H9 (cell line): ENCODE measurements at regions not wholly inside any gene's neighbourhood (a gene's known extent, or its start where the extent isn't known, plus 50 kb on each side); places are given as distances from the start of the nearest gene placed in this dataset.

ENCODE experiments used
- DNase-seq: peaks from one replicate; pipeline ENCODE4 v3.0.0-alpha.2; 2017
- H2AFZ ChIP-seq: one replicate; pipeline ENCODE4 v1.6.1; 2013; ENCODE audit warnings: mild to moderate bottlenecking, low read length, control low read depth, moderate library complexity
- H2AK5ac ChIP-seq: 2 replicates; pipeline ENCODE4 v1.6.1; 2013; ENCODE audit warnings: low read length, control low read depth, mixed read lengths; ENCODE audit not compliant: insufficient read length
- H2BK120ac ChIP-seq: one replicate; pipeline ENCODE4 v1.6.1; 2013; ENCODE audit warnings: low read depth, mild to moderate bottlenecking, low read length, control low read depth, inconsistent platforms; ENCODE audit not compliant: poor library complexity, severe bottlenecking
- H2BK12ac ChIP-seq: 2 replicates; pipeline ENCODE4 v1.6.1; 2013; ENCODE audit warnings: low read length, control low read depth, mixed read lengths, low read depth; ENCODE audit not compliant: insufficient read length
- H2BK15ac ChIP-seq: 2 replicates; pipeline ENCODE4 v1.6.1; 2013; ENCODE audit warnings: low read depth, low read length, control low read depth
- H2BK20ac ChIP-seq: one replicate; pipeline ENCODE4 v1.6.1; 2013; ENCODE audit warnings: low read depth, mild to moderate bottlenecking, low read length, control low read depth, inconsistent platforms; ENCODE audit not compliant: poor library complexity, severe bottlenecking
- H2BK5ac ChIP-seq: 2 replicates; pipeline ENCODE4 v1.6.1; 2013; ENCODE audit warnings: low read length, control low read depth, mixed read lengths; ENCODE audit not compliant: insufficient read length
- H3K14ac ChIP-seq: 2 replicates; pipeline ENCODE4 v1.6.1; 2013; ENCODE audit warnings: low read length, control low read depth; ENCODE audit not compliant: insufficient read depth
- H3K18ac ChIP-seq: 2 replicates; pipeline ENCODE4 v1.6.1; 2013; ENCODE audit warnings: low read depth, mild to moderate bottlenecking, mixed read lengths, low read length, control low read depth; ENCODE audit not compliant: insufficient read length
- H3K23ac ChIP-seq: 2 replicates; pipeline ENCODE4 v1.6.1; 2013; ENCODE audit warnings: low read length, control low read depth, mixed read lengths, low read depth; ENCODE audit not compliant: insufficient read length
- H3K23me2 ChIP-seq: 2 replicates; pipeline ENCODE4 v1.6.1; 2013; ENCODE audit warnings: low read depth, mild to moderate bottlenecking, mixed read lengths, low read length, control low read depth; ENCODE audit not compliant: insufficient read length, poor library complexity, severe bottlenecking
- H3K27ac ChIP-seq: 2 replicates; pipeline ENCODE4 v1.5.1; 2013; ENCODE audit warnings: low read length, control low read depth, mixed read lengths, low read depth; ENCODE audit not compliant: insufficient read length
- H3K27me3 ChIP-seq: 2 replicates; pipeline ENCODE4 v1.6.1; 2013; ENCODE audit warnings: low read length, control low read depth, inconsistent platforms; ENCODE audit not compliant: insufficient read depth
- H3K4ac ChIP-seq: 2 replicates; pipeline ENCODE4 v1.6.1; 2013; ENCODE audit warnings: low read depth, mild to moderate bottlenecking, control low read depth, inconsistent platforms, low read length, moderate library complexity
- H3K4me1 ChIP-seq: 2 replicates; pipeline ENCODE4 v1.6.1; 2013; ENCODE audit warnings: low read length, control low read depth, inconsistent platforms; ENCODE audit not compliant: insufficient read depth
- H3K4me2 ChIP-seq: 2 replicates; pipeline ENCODE4 v1.6.1; 2013; ENCODE audit warnings: low read length, control low read depth, mixed read lengths; ENCODE audit not compliant: insufficient read length, insufficient read depth
- H3K56ac ChIP-seq: 2 replicates; pipeline ENCODE4 v1.6.1; 2013; ENCODE audit warnings: low read depth, mild to moderate bottlenecking, mixed read lengths, low read length, control low read depth; ENCODE audit not compliant: insufficient read length
- H3K79me1 ChIP-seq: 2 replicates; pipeline ENCODE4 v1.6.1; 2013; ENCODE audit warnings: low read depth, mild to moderate bottlenecking, moderate library complexity, low read length, control low read depth, inconsistent platforms; ENCODE audit not compliant: insufficient read depth, poor library complexity, severe bottlenecking
- H3K79me2 ChIP-seq: 2 replicates; pipeline ENCODE4 v1.6.1; 2013; ENCODE audit warnings: low read length, control low read depth, inconsistent platforms; ENCODE audit not compliant: insufficient read depth
- H3K9ac ChIP-seq: 2 replicates; pipeline ENCODE4 v1.6.1; 2013; ENCODE audit warnings: low read length, control low read depth, mixed read lengths; ENCODE audit not compliant: insufficient read length; ENCODE audit errors: extremely low read depth
- H3K9me3 ChIP-seq: one replicate; pipeline ENCODE4 v1.6.1; 2013; ENCODE audit warnings: low read depth, low read length, inconsistent platforms; ENCODE audit not compliant: control insufficient read depth
- H3T11ph ChIP-seq: one replicate; pipeline ENCODE4 v1.6.1; 2013; ENCODE audit warnings: mild to moderate bottlenecking, low read length, control low read depth, inconsistent platforms
- H4K20me1 ChIP-seq: one replicate; pipeline ENCODE4 v1.6.1; 2013; ENCODE audit not compliant: control insufficient read depth, insufficient read length, insufficient read depth
- H4K5ac ChIP-seq: 2 replicates; pipeline ENCODE4 v1.6.1; 2013; ENCODE audit warnings: low read depth, mild to moderate bottlenecking, mixed read lengths, low read length, control low read depth; ENCODE audit not compliant: insufficient read length
- H4K8ac ChIP-seq: replicated peaks from 2 replicates; pipeline ENCODE4 v1.6.1; 2013; ENCODE audit warnings: low read length, control low read depth, mixed read lengths, low read depth; ENCODE audit not compliant: insufficient read length
- H4K91ac ChIP-seq: 2 replicates; pipeline ENCODE4 v1.6.1; 2013; ENCODE audit warnings: low read depth, mild to moderate bottlenecking, moderate library complexity, mixed read lengths, low read length, control low read depth; ENCODE audit not compliant: insufficient read length
- H3K27ac Mint-ChIP-seq, 3 experiments: 2 replicates in 2 of 3; 3 replicates in 1 of 3; pipeline ENCODE4 v1.8.0; 2020 to 2021; ENCODE audit warnings: mixed read lengths in 3 of 3, mild to moderate bottlenecking in 1 of 3, moderate library complexity in 1 of 3
- H3K27me3 Mint-ChIP-seq: 2 replicates; pipeline ENCODE4 v1.8.0; 2021; ENCODE audit warnings: low read depth, mild to moderate bottlenecking, moderate library complexity, mixed read lengths
- H3K36me3 Mint-ChIP-seq, 3 experiments: 2 replicates in 2 of 3; 3 replicates in 1 of 3; pipeline ENCODE4 v1.8.0; 2020 to 2021; ENCODE audit warnings: low read depth in 3 of 3, mixed read lengths in 3 of 3; ENCODE audit not compliant: insufficient read depth in 1 of 3
- H3K4me1 Mint-ChIP-seq, 2 experiments: 2 replicates each; pipeline ENCODE4 v1.8.0; 2020; ENCODE audit warnings: mixed read lengths in 2 of 2
- H3K4me3 Mint-ChIP-seq, 2 experiments: 2 replicates in 1 of 2; 3 replicates in 1 of 2; pipeline ENCODE4 v1.8.0; 2020 to 2021; ENCODE audit warnings: mild to moderate bottlenecking in 2 of 2, mixed read lengths in 2 of 2, moderate library complexity in 1 of 2
- H3K9me3 Mint-ChIP-seq, 2 experiments: 2 replicates in 1 of 2; 3 replicates in 1 of 2; pipeline ENCODE4 v1.8.0; 2020; ENCODE audit warnings: mild to moderate bottlenecking in 2 of 2, mixed read lengths in 2 of 2, moderate library complexity in 1 of 2
- WGBS: extraction: QIAGEN DNeasy Blood & Tissue Kit; methylation state at CpG from one replicate; pipeline ENCODE4 v1.1.7; 2013; ENCODE audit warnings: missing lambda C conversion rate, low lambda C conversion rate, mixed read lengths; ENCODE audit not compliant: insufficient read length; ENCODE audit errors: extremely low coverage; 5-methylcytosine and 5-hydroxymethylcytosine counted together
- TF ChIP-seq, protein P1 (sequence below): fragments of 200-600 bp; sonication (generic); conservative IDR thresholded peaks from 3 replicates; pipeline ENCODE4 v1.8.0; 2021; ENCODE audit warnings: antibody characterized with exemption, mild to moderate bottlenecking

DNA sequence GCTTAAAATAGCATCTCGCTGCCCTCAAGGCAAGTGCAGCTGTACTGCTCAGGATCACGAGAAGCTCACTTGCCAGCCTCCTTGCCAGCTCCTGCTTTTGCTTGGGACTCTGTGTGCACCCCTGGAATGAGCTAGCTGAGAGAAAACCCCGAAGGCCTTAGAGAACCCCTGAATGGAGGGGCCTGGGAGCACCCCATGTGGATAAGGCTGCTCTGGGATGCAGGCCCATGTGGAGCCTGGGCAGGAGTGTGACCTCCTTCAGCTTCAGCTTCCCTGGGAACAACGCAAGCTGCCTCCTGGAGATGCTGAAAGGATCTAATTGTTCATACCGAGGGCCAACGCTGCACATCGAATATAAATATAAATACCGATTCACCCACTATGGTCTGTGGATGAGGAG is 109.2 kb downstream of the HSPH1 start:
- Histone ChIP-seq H3K9ac (no peak overlapping the region), H3T11ph (no peak overlapping the region), H3K18ac (no peak overlapping the region), H4K5ac (no peak overlapping the region), H3K23ac (no peak overlapping the region), H4K20me1 (no peaks in the 10 kb centered on the region), H3K79me2 (no peaks in the 10 kb centered on the region), H3K9me3 (no peaks in the 10 kb centered on the region), H3K4ac (no peak overlapping the region), H2BK12ac (no peak overlapping the region), H3K4me2 (no peak overlapping the region), H2BK5ac (no peak overlapping the region), H3K56ac (no peak overlapping the region), H2BK120ac (no peak overlapping the region), H2BK15ac (no peak overlapping the region), H4K8ac (no peak overlapping the region), H3K27ac (no peak overlapping the region), H4K91ac (no peak overlapping the region), H2AK5ac (no peak overlapping the region), H2AFZ (no peak overlapping the region), H3K27me3 (no peaks in the 10 kb centered on the region), H3K79me1 (no peaks in the 10 kb centered on the region), H2BK20ac (no peak overlapping the region), H3K23me2 (no peaks in the 10 kb centered on the region), H3K4me1 (no peaks in the 10 kb centered on the region), H3K14ac (no peak overlapping the region)
- no peak for DNase-seq
- no peaks in the 10 kb centered on the region for H3K9me3 Mint-ChIP-seq
- TF ChIP-seq, protein P1, sequence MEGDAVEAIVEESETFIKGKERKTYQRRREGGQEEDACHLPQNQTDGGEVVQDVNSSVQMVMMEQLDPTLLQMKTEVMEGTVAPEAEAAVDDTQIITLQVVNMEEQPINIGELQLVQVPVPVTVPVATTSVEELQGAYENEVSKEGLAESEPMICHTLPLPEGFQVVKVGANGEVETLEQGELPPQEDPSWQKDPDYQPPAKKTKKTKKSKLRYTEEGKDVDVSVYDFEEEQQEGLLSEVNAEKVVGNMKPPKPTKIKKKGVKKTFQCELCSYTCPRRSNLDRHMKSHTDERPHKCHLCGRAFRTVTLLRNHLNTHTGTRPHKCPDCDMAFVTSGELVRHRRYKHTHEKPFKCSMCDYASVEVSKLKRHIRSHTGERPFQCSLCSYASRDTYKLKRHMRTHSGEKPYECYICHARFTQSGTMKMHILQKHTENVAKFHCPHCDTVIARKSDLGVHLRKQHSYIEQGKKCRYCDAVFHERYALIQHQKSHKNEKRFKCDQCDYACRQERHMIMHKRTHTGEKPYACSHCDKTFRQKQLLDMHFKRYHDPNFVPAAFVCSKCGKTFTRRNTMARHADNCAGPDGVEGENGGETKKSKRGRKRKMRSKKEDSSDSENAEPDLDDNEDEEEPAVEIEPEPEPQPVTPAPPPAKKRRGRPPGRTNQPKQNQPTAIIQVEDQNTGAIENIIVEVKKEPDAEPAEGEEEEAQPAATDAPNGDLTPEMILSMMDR: no peak
- no peak overlapping the region for H3K27ac Mint-ChIP-seq
- H3K36me3 Mint-ChIP-seq: no peaks in the 10 kb centered on the region
- no CpG with 5 or more reads among the region's 8 CpGs for WGBS
- no peak overlapping the region for H3K4me3 Mint-ChIP-seq
- peaks cover 1% of the 10 kb centered on the region; the same call in 1 of the 2 replicates for H3K27me3 Mint-ChIP-seq
- H3K4me1 Mint-ChIP-seq: peaks cover 9 to 10% of the 10 kb centered on the region in 2 experiments
